Right lobe of liver (tissue), 6 donors: ENCODE measurements at regions not wholly inside any gene's neighbourhood (a gene's known extent, or its start where the extent isn't known, plus 50 kb on each side); places are given as distances from the start of the nearest gene placed in this dataset.
"Not testable (repeated sequence)": the region's sequence is repeated elsewhere in the genome, so short reads cannot be mapped to it uniquely, and the experiment has no call there.

Experiments
- ATAC-seq, 4 donors: fragments of 200-7000 bp; cut with Tn5 transposase; one replicate each; pipeline ENCODE4 v1.9.1; 2020; ENCODE audit warnings: mild to moderate bottlenecking in 4 of 4, moderate library complexity in 4 of 4
- DNase-seq, 3 donors: peaks; one replicate each; pipeline ENCODE4 v3.0.0-alpha.2; 2020
- H3K27ac ChIP-seq, 3 donors: fragments of 200-600 bp; one replicate each; pipeline ENCODE4 v1.8.0; 2022
- H3K27me3 ChIP-seq, 2 donors: fragments of 200-600 bp; one replicate each; pipeline ENCODE4 v1.8.0; 2022
- H3K36me3 ChIP-seq, 4 donors: fragments of 200-600 bp; sonication (generic) in 1 of 4; one replicate each; pipeline versions ENCODE4 v1.5.1 to v1.8.0; 2017 to 2022; ENCODE audit warnings: control low read depth in 1 of 4
- H3K4me1 ChIP-seq, 4 donors: fragments of 200-600 bp; sonication (generic) in 1 of 4; one replicate each; pipeline versions ENCODE4 v1.5.1 to v1.8.0; 2017 to 2022; ENCODE audit warnings: control low read depth in 1 of 4
- H3K4me3 ChIP-seq, 3 donors: fragments of 200-600 bp; one replicate each; pipeline ENCODE4 v1.8.0; 2022
- H3K9me3 ChIP-seq, 4 donors: fragments of 200-600 bp; sonication (generic) in 1 of 4; one replicate each; pipeline versions ENCODE4 v1.5.1 to v1.8.0; 2017 to 2022; ENCODE audit warnings: control low read depth in 1 of 4
- CTCF ChIP-seq, 4 donors: fragments of 200-600 bp in 3 of 4; fragments of 450-650 bp in 1 of 4; IDR thresholded peaks; one replicate each; pipeline versions ENCODE4 v1.5.1 to v1.8.0; 2016 to 2022; ENCODE audit warnings: antibody characterized with exemption in 4 of 4, mild to moderate bottlenecking in 2 of 4
- POLR2A ChIP-seq: fragments of 450-650 bp; IDR thresholded peaks from one replicate; pipeline ENCODE4 v1.6.1; 2017; ENCODE audit warnings: antibody characterized with exemption, mild to moderate bottlenecking
- WGBS: methylation state at CpG from one replicate; pipeline ENCODE4 v1.1.6; 2018; ENCODE audit warnings: low coverage, low lambda C conversion rate; ENCODE audit not compliant: insufficient coverage; ENCODE audit errors: missing lambda C conversion rate; 5-methylcytosine and 5-hydroxymethylcytosine counted together
- intact Hi-C, 2 donors: fragments of 100-400 bp; cut with DNase I; formaldehyde crosslinking; loops; one replicate each; pipeline versions ENCODE4 v1.11.2 to v1.14.1; 2022
- donor health status: DM: no; HTN: yes; CAD: no.
- donor health status: DM: no; HTN: no; CAD: no.
- donor health status: DM: no; HTN: no; CAD: no.
- donor health status: DM: no; HTN: yes; CAD: no.
- donor health status: DM: no; HTN: yes; CAD: no.

- H3K27ac ChIP-seq = no peak overlapping the region
- no peak overlapping the region for H3K4me3 ChIP-seq
- WGBS = 100% methylated on average over 4 of the region's 5 CpGs
- peaks cover 0 to 14% (median 4%) of the 10 kb centered on the region in 4 donors for H3K4me1 ChIP-seq
- no peaks in the 10 kb centered on the region for H3K9me3 ChIP-seq
- no peaks in the 10 kb centered on the region for H3K27me3 ChIP-seq
- ATAC-seq (no peak), DNase-seq (no peak)
- TF ChIP-seq POLR2A (no peak), CTCF (IDR thresholded peaks at IDR 0.05) (no peak)
- no peaks in the 10 kb centered on the region for H3K36me3 ChIP-seq
- intact Hi-C loops = no loop called here
Measured at GRCh38 chr5:56048124-56048523, 53.4 kb upstream of the IL6ST start.

DNA sequence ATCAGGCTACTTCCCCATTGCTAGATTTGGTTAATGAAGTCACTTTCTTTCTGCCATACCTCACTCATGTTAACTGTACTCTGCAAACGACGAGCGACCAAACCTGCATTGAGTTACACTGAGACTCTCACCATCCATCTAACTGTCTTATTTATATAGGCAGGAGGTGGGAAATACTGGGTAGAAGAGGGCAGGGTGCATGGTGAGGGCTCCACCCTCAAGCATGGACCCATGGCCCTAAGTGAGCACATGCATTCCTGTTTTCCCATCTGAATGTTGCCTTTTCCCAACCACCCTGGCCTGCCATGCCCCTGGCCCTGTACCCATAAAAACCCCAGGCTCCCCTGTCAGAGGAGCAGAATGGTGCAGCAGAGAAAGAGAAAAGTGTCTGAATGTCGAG lies 52.7 kb upstream of the IL6ST start:
- WGBS = 94% methylated on average over 4 of the region's 4 CpGs
- no peak for DNase-seq

DNA sequence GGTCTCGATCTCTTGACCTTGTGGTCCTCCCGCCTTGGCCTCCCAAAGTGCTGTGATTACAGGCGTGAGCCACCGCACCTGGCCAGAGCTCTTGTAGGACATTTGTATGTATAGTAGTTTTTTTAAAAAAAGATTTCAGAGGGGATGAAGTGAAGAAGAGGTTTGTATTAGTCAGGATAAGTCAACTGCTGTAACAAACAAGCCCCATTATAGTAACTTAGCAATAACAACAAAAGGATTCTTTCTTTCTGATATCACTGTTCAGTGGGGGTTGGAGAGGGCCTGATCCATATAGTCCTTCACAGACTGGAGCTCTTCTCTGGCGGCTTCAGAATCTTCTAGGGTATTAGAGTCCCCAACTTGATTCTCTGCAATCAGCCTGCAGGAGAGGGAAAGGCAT lies 50.7 kb upstream of the IL6ST start:
- H3K4me1 ChIP-seq = peaks cover 0 to 9% (median 4%) of the 10 kb centered on the region in 4 donors
- no peak overlapping the region for H3K4me3 ChIP-seq
- TF ChIP-seq POLR2A (no peak), CTCF (IDR thresholded peaks at IDR 0.05) (no peak)
- intact Hi-C loops = no loop called here
- no peaks in the 10 kb centered on the region for H3K36me3 ChIP-seq
- H3K27me3 ChIP-seq = no peaks in the 10 kb centered on the region
- H3K9me3 ChIP-seq = no peaks in the 10 kb centered on the region
- no peak overlapping the region for H3K27ac ChIP-seq
- DNase-seq (no peak), ATAC-seq (no peak)
- whole genome bisulfite sequencing = 100% methylated on average over 5 of the region's 5 CpGs

More for the DNA sequence above, 52.7 kb upstream of the IL6ST start:
- peaks cover 0 to 10% (median 4%) of the 10 kb centered on the region in 4 donors for H3K4me1 ChIP-seq
- intact Hi-C loops = no loop called here
- no peak overlapping the region for H3K4me3 ChIP-seq
- ATAC-seq = no peak
- TF ChIP-seq CTCF (IDR thresholded peaks at IDR 0.05) (no peak), POLR2A (no peak)
- H3K27ac ChIP-seq = no peak overlapping the region
- H3K27me3 ChIP-seq = no peaks in the 10 kb centered on the region
- H3K9me3 ChIP-seq = no peaks in the 10 kb centered on the region
- H3K36me3 ChIP-seq = no peaks in the 10 kb centered on the region

- H3K27me3 ChIP-seq, H3K4me3 ChIP-seq, H3K9me3 ChIP-seq, ATAC-seq, H3K4me1 ChIP-seq, DNase-seq, H3K36me3 ChIP-seq, intact Hi-C loops: not testable (repeated sequence)
- 90% methylated on average over 10 of the region's 10 CpGs for WGBS
- H3K27ac ChIP-seq = peak overlapping the region in 1 of 3 donors; percentile 66
Measured at GRCh38 chr5:56044746-56045428, 50.1 kb upstream of the IL6ST start.
